GM11168 (cell line): ENCODE measurements at regions not wholly inside any gene's neighbourhood (a gene's known extent, or its start where the extent isn't known, plus 50 kb on each side); places are given as distances from the start of the nearest gene placed in this dataset.

ENCODE experiments used
- in situ Hi-C: fragments of 300-500 bp; cut with MboI; formaldehyde crosslinking; loops from one replicate; pipeline ENCODE4 v1.12.0; 2022; ENCODE audit warnings: low sequenced_read_pairs; ENCODE audit not compliant: unreplicated experiment

- in situ Hi-C loops = loop anchor here (25.0 kb wide), 1 partner anchor 488 kb away; no protein-coding TSS in a partner anchor
These were observed 815.3 kb downstream of the TUSC7 start for GRCh38 chr3:117524890-117525289.

GRCh38 chr3:117526470-117527079, 817.0 kb downstream of the TUSC7 start:
- in situ Hi-C loops = loop anchor here (25.0 kb wide), 1 partner anchor 489 kb away; no protein-coding TSS in a partner anchor

- in situ Hi-C loops = loop anchor here (25.0 kb wide), 1 partner anchor 490 kb away; no protein-coding TSS in a partner anchor
These were observed 817.8 kb downstream of the TUSC7 start for GRCh38 chr3:117527346-117527745.

- in situ Hi-C loops = loop anchor here (25.0 kb wide), 1 partner anchor 491 kb away; no protein-coding TSS in a partner anchor
These were observed 819.1 kb downstream of the TUSC7 start for GRCh38 chr3:117528688-117529087.

- in situ Hi-C loops = loop anchor here (25.0 kb wide), 1 partner anchor 494 kb away; no protein-coding TSS in a partner anchor
These were observed 821.6 kb downstream of the TUSC7 start for GRCh38 chr3:117531078-117531767.

GRCh38 chr3:117532268-117532667, 822.7 kb downstream of the TUSC7 start:
- in situ Hi-C loops = loop anchor here (25.0 kb wide), 1 partner anchor 495 kb away; no protein-coding TSS in a partner anchor

GRCh38 chr3:117534138-117534537, 824.6 kb downstream of the TUSC7 start:
- in situ Hi-C loops = loop anchor here (25.0 kb wide), 1 partner anchor 497 kb away; no protein-coding TSS in a partner anchor

GRCh38 chr3:117536006-117536405, 826.4 kb downstream of the TUSC7 start:
- in situ Hi-C loops = loop anchor here (25.0 kb wide), 1 partner anchor 499 kb away; no protein-coding TSS in a partner anchor

GRCh38 chr3:117537949-117538348, 828.4 kb downstream of the TUSC7 start:
- in situ Hi-C loops = loop anchor here (25.0 kb wide), 1 partner anchor 501 kb away; no protein-coding TSS in a partner anchor

GRCh38 chr3:117539729-117540128, 830.1 kb downstream of the TUSC7 start:
- in situ Hi-C loops = loop anchor here (25.0 kb wide), 1 partner anchor 502 kb away; no protein-coding TSS in a partner anchor

GRCh38 chr3:117540597-117540996, 831.0 kb downstream of the TUSC7 start:
- in situ Hi-C loops = loop anchor here (25.0 kb wide), 1 partner anchor 503 kb away; no protein-coding TSS in a partner anchor

GRCh38 chr3:117541721-117542120, 832.1 kb downstream of the TUSC7 start:
- in situ Hi-C loops = loop anchor here (25.0 kb wide), 1 partner anchor 504 kb away; no protein-coding TSS in a partner anchor

- in situ Hi-C loops = loop anchor here (25.0 kb wide), 1 partner anchor 506 kb away; no protein-coding TSS in a partner anchor
These were observed 833.9 kb downstream of the TUSC7 start for GRCh38 chr3:117543521-117543920.

- in situ Hi-C loops = loop anchor here (25.0 kb wide), 1 partner anchor 508 kb away; no protein-coding TSS in a partner anchor
These were observed 835.9 kb downstream of the TUSC7 start for GRCh38 chr3:117545484-117545883.

GRCh38 chr3:117547956-117548550, 838.5 kb downstream of the TUSC7 start:
- in situ Hi-C loops = loop anchor here (25.0 kb wide), 1 partner anchor 511 kb away; no protein-coding TSS in a partner anchor

GRCh38 chr3:117548600-117548999, 839.0 kb downstream of the TUSC7 start:
- in situ Hi-C loops = loop anchor here (25.0 kb wide), 1 partner anchor 511 kb away; no protein-coding TSS in a partner anchor

GRCh38 chr3:117549716-117550115, 840.1 kb downstream of the TUSC7 start:
- in situ Hi-C loops = loop anchor here (25.0 kb wide), 1 partner anchor 512 kb away; no protein-coding TSS in a partner anchor

GRCh38 chr3:117550766-117551165, 841.2 kb downstream of the TUSC7 start:
- in situ Hi-C loops = no loop called here

GRCh38 chr3:117553461-117553860, 843.9 kb downstream of the TUSC7 start:
- in situ Hi-C loops = no loop called here
